NCI-H748 (cell line): ENCODE measurements at regions not wholly inside any gene's neighbourhood (a gene's known extent, or its start where the extent isn't known, plus 50 kb on each side); places are given as distances from the start of the nearest gene placed in this dataset.
"Not testable (repeated sequence)": the region's sequence is repeated elsewhere in the genome, so short reads cannot be mapped to it uniquely, and the experiment has no call there.

Experiments
- DNase-seq: peaks from one replicate; lab custom pipeline; 2025; ENCODE audit not compliant: unreplicated experiment; lab: John Stamatoyannopoulos, UW

- DNase-seq: no peak
Observed at GRCh38 chr13:60214213-60215055, 50.7 kb upstream of the DIAPH3 start.

- DNase-seq: no peak
Observed at GRCh38 chr13:60220072-60220471, 56.3 kb upstream of the DIAPH3 start.

GRCh38 chr13:60221581-60221980, 57.9 kb upstream of the DIAPH3 start:
- no peak for DNase-seq

GRCh38 chr13:60226507-60226906, 62.8 kb upstream of the DIAPH3 start:
- peak; percentile 94 for DNase-seq

GRCh38 chr13:60227158-60227557, 63.4 kb upstream of the DIAPH3 start:
- no peak for DNase-seq

GRCh38 chr13:60229708-60230272, 66.1 kb upstream of the DIAPH3 start:
- peak; percentile 89 for DNase-seq

GRCh38 chr13:60230593-60230992, 66.9 kb upstream of the DIAPH3 start:
- DNase-seq: no peak

GRCh38 chr13:60242043-60242595, 78.4 kb upstream of the DIAPH3 start:
- peak; percentile 41 for DNase-seq

GRCh38 chr13:60244381-60244780, 80.7 kb upstream of the DIAPH3 start:
- no peak for DNase-seq

- DNase-seq: not testable (repeated sequence)
Observed at GRCh38 chr13:60251419-60251818, 87.7 kb upstream of the DIAPH3 start.

GRCh38 chr13:60258349-60258748, 94.6 kb upstream of the DIAPH3 start:
- DNase-seq: no peak

GRCh38 chr13:60260440-60260839, 96.7 kb upstream of the DIAPH3 start:
- peak; percentile 92 for DNase-seq

- DNase-seq: peak; percentile 100
Observed at GRCh38 chr13:60261432-60262351, 98.0 kb upstream of the DIAPH3 start.

GRCh38 chr13:60265566-60265965, 101.8 kb upstream of the DIAPH3 start:
- DNase-seq: no peak

- no peak for DNase-seq
Observed at GRCh38 chr13:60267498-60268202, 103.9 kb upstream of the DIAPH3 start.

- DNase-seq: no peak
Observed at GRCh38 chr13:60268203-60268555, 104.5 kb upstream of the DIAPH3 start.

- peak; percentile 17 for DNase-seq
Observed at GRCh38 chr13:60273971-60274527, 110.3 kb upstream of the DIAPH3 start.

- no peak for DNase-seq
Observed at GRCh38 chr13:60274655-60275054, 110.9 kb upstream of the DIAPH3 start.

- DNase-seq: no peak
Observed at GRCh38 chr13:60275208-60275607, 111.5 kb upstream of the DIAPH3 start.

GRCh38 chr13:60280524-60280923, 116.5 kb upstream of the TDRD3 start:
- DNase-seq: not testable (repeated sequence)
